LNCaP clone FGC (cell line): ENCODE measurements at regions not wholly inside any gene's neighbourhood (a gene's known extent, or its start where the extent isn't known, plus 50 kb on each side); places are given as distances from the start of the nearest gene placed in this dataset.

Experiments
- DNase-seq: peaks from one replicate; pipeline ENCODE4 v3.0.0-alpha.2; 2011; ENCODE audit warnings: low read depth
- H3K4me3 ChIP-seq: 2 replicates; pipeline ENCODE4 v1.5.1; 2011; ENCODE audit warnings: mild to moderate bottlenecking, low read depth, low read length, control low read depth
- TF ChIP-seq, protein P1 (sequence below): IDR thresholded peaks from 2 replicates; pipeline ENCODE4 v1.5.1; 2012; ENCODE audit warnings: mild to moderate bottlenecking; ENCODE audit not compliant: control insufficient read depth, insufficient read depth; ENCODE audit errors: extremely low read depth

DNA sequence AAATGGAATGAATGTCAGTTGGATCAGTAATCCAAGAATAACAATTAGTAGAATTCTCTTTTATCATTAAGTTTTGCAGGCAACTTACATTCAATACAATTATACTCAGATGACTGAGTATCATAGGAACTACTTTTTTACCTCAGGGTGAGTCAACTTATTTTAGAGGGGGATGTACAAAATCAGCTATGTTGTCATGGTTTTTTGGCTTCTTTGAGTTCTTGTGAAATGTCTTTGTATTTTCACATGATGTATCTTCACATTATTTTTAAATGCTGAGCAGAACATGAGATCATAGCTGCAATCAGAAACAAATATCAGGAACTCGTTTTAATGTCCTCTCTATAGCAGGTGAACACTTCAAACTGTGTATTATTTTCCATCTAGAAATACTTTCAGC is 65.3 kb upstream of the PTPRR start:
- no peak overlapping the region for H3K4me3 ChIP-seq
- TF ChIP-seq, protein P1, sequence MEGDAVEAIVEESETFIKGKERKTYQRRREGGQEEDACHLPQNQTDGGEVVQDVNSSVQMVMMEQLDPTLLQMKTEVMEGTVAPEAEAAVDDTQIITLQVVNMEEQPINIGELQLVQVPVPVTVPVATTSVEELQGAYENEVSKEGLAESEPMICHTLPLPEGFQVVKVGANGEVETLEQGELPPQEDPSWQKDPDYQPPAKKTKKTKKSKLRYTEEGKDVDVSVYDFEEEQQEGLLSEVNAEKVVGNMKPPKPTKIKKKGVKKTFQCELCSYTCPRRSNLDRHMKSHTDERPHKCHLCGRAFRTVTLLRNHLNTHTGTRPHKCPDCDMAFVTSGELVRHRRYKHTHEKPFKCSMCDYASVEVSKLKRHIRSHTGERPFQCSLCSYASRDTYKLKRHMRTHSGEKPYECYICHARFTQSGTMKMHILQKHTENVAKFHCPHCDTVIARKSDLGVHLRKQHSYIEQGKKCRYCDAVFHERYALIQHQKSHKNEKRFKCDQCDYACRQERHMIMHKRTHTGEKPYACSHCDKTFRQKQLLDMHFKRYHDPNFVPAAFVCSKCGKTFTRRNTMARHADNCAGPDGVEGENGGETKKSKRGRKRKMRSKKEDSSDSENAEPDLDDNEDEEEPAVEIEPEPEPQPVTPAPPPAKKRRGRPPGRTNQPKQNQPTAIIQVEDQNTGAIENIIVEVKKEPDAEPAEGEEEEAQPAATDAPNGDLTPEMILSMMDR = no peak
- DNase-seq = no peak

DNA sequence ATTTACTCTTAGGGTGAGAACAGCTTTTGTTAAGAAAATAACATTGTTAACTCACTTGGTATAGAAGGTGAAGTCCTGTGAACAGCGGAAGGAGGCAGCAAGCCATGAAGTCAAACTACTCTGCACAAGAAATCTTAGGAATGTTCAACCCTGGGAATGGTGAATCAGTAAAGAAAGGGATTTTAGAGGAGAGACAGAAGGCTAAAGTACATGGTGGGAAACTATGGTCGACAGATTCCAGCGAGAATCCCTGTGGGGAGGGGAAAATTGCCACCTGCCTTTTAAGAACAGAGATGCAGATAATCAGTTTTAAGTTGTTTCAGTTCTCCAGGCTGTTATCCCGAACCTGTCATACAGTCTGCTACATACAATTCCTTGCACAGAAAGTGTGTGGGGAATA is 63.2 kb upstream of the PTPRR start:
- H3K4me3 ChIP-seq = no peak overlapping the region
- TF ChIP-seq, protein P1 = no peak

DNA sequence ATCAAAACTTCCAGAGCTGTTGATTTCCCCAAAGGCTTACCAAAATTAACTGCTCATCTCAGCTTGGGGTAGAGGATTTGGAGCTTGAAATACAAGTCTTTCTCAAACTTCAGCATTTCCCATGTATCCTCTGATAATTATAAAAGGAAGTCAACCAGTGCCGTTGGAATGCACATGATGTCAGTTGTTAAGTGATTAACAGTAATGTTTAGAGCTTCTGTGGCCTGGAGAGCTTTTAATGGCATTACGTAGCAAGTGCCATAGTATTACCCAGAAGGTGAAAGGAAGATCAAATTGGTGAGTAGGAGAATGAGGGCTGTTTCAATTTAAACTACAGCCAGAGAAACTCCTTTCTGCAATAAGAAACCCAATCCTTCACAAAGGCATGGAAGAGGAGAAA is 62.5 kb upstream of the PTPRR start:
- no peak overlapping the region for H3K4me3 ChIP-seq
- DNase-seq = no peak
- TF ChIP-seq, protein P1 = no peak

More for the DNA sequence above, 63.2 kb upstream of the PTPRR start:
- DNase-seq = no peak

DNA sequence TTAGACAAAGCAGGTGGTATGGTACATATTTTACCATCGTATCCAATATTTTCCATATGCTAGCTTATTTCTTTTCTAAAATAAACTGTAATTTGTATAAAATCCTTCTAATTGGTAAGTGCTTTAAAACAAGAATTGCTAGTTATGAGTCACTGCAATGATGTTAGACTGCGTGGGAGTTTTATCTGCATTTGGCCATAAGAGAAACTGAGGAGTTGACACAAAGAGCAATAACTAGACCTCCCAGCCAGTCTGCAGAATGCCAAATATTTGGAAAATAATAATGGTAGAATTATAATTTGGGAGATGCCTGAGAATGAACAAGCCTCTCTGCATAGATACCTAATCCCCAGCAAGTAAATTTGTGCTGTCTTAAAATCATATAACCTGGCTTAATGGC is 61.7 kb upstream of the PTPRR start:
- no peak overlapping the region for H3K4me3 ChIP-seq
- TF ChIP-seq, protein P1 = no peak
- no peak for DNase-seq

DNA sequence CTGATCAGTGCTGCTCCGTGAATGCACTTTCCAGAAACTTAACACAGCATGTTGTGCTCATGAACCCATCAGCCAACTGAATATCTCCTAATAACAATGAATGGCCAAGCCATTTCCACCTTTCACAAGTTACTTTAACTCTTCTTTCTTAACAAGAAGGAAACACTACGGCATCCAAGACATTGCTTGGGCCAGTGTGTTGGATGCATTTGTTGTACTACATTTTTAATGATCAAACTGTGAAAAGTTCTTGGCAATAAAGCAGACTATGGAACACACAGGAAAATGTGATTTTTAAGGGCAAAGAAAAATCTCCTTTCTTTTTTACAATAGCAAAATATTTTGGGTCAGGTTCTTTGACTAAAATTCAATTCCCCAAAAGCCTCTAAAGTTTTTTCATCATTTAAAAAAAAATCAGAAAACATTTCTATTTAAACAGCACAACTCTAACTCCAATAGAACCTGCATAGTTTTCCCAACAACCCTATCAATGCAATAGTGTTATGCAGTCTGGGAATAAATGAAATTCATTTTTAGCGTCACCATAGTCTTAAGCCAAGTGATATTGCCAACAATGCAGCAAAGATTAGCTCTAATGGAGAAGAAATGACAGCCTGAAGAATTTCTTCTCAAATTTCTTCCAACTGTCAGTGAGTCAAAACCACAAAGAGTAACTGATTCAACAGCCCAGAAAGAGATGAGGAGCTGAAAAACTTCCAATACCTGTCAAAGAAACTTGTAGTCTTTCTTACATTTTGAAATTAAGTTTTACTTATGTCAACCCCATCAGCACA is 50.7 kb upstream of the PTPRR start:
- TF ChIP-seq, protein P1 = no peak
- DNase-seq = no peak
- no peak overlapping the region for H3K4me3 ChIP-seq
